Germinal center (tissue), 1 donor: ENCODE measurements at regions not wholly inside any gene's neighbourhood (a gene's known extent, or its start where the extent isn't known, plus 50 kb on each side); places are given as distances from the start of the nearest gene placed in this dataset.
"Not testable (repeated sequence)": the region's sequence is repeated elsewhere in the genome, so short reads cannot be mapped to it uniquely, and the experiment has no call there.

Experiments used
- DNase-seq: peaks from one replicate; pipeline ENCODE4 v3.0.0; 2012; ENCODE audit warnings: mixed read lengths, low spot score

DNA sequence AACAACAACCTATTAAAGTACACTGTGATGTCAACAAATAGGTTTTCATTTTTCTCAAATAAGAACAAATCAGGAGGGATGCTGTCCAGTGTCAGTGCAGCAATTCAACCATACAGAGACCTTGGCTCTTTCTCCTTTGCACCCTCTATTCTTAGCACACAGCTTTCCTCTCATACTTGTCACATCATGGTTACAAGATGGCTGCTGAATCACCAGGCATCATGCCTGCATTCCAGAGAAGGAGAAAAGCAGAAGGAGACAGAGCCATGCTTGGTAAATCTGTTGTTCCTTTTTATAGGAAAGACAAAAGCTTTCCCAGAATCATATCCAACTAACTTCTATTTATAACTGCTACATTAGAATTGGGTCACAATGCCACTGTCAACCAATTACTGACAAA lies 124.7 kb upstream of the VLDLR start:
- no peak for DNase-seq

DNA sequence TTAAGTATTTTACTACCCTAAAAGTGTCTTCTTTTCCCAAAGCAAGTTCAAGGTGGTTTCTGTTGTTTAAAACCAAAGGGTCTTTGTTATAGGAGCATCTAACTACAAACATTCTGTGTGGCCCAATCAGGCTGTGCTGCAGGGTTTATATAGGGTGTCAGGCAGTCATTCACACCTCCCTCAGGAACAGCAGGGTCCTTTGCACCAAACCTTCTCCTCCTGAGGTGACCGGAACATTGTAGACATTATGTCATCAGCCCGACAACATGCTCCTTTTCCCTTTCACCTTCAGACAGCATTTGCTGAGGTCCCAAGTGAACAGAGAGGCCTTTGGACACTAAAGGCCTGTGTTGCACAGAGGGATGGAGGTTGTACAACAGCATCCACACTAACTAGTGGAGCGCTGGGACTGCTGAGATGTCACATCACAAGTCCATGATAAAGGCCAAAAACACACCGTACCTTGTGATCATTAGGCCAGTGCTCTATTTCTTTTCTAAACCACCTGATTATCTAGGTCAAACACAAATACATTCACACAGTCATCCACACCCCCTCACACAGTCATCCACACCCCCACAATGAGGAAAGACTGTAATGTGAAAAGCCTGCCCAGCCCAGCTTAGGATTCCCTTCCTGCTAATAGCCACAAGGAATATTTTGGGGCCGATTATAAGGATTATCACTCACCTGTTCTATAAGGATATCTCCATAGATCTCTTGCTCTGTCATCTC lies 123.8 kb upstream of the VLDLR start:
- no peak for DNase-seq

DNA sequence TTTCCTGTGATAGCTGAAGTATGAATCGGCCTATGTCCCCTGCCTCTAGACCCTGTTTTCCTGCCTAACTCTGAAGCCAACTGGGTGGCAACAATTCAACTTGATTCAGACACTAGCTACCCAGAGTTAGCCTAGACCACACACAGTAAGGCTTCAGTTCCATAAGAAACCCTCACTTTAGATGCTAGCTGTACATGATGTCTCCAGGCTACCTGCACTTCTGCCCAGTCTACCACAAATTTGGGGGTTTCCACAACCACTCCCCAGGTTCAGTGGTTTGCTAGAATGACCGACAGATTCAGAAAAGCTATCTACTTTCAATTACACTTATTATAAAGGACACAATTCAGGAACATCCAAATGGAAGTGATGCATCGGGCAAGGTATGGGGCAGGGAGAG lies 119.4 kb upstream of the VLDLR start:
- DNase-seq: no peak

DNA sequence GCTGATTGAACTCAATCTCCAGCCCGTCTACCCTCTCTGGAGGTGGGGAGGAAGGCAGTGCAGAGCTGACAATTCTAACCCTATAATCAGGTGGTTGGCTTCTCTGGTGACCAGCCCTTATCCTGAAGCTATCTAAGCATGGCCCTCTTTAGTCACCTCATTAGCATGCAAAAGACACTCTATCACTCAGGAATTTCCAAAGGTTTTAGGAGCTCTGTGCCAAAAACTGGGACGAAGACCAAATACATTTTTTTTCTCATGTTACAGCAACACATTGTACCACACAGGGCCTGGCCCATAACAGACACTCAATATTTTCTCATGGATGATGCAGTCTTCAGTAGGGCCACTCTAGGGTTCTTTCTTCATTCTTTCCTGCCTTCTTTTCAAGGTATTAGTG lies 118.8 kb upstream of the VLDLR start:
- DNase-seq: no peak

DNA sequence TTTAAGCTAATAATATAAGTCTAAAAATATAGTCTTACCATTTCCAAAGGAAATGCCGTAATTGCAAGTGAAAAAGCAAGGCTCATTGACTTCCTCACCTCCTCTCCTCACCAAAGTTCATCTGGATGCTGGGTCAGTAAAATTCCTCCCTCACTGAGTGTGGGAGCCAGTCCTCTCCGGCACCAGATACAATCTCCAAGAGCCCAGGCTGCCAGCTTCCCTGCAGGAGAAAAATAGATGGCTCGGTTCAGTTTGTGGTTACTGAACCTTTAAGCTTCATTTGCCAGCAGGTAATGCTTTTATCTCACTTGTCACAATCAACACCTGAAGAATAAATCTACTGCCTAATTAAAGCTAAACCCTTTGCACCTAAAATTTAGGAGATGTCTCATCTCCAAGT lies 115.3 kb upstream of the VLDLR start:
- no peak for DNase-seq

DNA sequence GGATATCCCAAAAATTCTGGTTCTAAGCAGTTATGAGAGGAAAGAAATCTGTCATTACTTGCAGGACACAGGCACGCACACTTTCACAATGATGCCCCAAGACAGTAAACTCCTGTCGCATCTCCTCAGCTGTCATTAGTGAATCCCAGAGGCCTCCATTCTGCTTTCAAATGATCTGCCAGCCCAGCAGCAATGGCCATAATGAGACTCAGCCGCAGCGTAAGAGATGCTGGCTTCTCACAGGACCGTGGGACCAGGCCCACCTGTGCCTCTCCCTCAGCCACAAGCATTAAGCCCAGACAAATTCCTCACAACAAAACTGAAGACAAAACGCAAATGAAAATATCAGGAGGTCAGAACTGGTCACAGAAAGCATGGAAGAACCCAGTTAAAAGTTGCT lies 98.0 kb upstream of the VLDLR start:
- no peak for DNase-seq

DNA sequence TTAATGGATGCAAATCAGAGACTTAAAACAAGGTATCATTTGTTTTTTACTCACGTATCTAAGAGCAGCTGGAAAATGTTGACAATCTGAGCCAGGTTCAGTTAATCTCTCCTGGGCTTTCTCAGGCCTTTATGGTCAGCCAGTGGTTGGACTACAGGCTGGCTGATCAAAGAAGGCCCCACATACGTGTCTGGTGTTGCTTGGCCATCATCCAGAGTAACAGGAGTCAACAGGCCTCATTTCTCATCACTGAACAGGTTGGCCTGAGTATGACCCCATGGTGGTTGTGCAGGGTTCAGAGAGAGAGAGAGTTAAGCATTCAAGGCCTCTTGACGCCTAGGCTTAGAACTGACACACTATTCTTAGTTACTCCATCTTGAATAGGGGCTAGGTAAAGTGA lies 97.0 kb upstream of the VLDLR start:
- no peak for DNase-seq

DNA sequence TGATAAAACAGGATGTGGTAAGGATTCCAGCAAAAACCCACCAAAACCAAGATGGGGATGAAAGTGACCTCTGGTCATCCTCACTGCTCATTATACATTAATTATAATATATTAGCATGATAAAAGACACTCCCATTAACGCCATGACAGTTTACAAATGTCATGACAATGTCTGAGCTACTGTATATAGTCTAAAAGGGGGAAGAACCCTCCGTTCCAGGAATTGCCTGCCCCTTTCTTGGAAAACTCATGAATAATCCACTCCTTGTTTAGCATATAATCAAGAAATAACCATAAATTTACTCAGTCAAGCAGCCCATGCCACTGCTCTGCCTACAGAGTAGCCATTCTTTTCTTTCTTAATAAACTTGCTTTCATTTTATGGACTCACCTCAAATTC lies 96.4 kb upstream of the VLDLR start:
- DNase-seq: no peak

DNA sequence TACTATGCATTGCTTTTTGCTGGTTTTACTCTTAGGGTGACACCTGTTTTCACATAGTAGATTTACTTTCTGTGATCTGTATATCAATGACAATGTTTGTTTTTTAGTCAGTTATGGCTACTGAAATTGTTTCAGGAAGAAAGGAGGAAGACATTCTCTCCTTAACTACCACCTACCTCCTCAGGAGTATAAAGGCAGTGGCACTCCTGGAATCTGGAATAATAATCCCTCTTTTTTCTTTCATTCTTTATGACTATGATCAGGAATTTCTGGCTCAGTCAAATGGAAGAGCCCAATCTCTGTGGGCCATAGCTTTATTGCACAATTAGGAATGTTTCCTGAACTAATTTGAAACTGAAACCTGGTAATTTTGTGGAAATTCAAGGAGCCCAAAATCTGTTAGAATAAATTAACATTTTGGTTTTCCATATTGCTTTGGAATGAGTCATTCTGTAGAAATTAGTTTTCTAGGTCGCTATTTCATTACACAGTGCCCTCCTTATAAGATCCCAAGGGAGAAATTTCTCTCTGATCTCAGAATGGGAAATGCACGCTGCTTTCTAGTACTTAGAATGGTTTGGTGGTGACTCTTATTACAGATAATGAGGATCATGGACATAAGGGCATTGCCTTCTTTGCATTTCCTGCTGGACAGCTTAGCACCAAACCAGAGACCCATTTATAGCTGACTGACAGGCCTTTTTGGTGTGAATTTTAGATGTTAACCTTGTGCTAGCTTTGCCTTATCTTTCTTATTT lies 95.3 kb upstream of the VLDLR start:
- DNase-seq: no peak

DNA sequence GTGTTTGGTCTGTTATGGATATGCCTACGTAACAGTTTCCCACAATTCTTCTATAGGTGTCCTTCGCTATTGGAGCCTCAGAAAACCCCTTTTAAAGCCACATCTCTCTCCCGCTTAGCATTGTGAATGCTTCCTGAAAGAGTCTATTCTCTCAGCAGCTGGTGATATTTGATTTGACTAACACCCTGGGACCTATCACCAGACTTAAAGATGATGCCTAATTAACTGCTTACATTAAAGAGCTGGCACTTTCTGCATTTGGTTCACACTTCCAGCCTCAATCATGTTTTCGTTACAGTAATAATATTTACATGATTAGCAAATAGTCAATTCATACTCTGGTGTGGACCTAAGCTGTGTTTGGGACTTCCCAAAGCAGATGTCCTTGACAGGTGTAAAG lies 90.1 kb upstream of the VLDLR start:
- DNase-seq: no peak

DNA sequence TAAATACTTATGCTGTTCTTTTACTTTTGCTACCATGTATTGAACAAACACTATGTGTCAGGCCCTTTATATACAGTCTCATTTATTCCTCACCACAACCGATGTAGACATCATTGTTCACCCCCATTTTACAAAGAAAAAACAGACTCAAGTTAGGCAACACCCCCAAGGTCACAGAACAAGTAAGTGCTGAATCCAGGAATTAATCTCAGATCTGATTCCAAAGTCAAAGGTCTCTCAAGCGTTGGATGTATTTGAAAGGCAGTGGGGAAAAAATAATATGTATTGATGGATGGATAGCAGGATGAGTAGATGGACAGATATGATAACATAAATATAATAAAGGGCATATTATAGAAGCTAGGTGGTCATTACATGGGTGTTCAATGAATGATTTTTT lies 85.1 kb upstream of the VLDLR start:
- DNase-seq: no peak

DNA sequence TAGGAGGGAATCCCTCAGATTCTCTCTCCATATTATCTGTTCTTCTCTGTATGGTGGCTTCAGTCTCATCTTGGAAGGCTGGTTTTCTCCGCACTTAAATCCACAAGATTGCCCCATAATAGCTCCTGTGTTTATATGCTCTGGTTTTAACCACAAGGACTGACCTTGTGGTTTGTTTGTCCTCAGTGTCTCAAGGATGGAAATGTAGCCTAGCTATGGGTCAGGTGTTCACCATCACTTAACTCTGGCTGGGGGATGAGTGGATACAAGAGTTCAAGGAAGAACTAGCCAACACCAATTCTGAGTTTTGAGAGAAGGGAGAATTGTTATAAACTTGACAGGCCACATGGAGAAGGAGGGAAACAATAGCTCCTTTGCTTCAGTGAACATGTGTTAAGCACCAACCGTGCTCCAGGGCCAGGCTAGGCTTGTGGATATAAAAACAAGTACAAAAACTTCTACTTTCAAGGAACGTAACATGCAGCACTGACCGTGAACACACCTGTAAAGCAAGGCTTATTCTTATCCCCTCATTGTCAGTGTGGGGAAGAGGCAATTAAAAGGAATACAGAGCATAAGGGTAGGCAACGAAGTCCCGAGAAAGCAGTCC lies 75.6 kb upstream of the VLDLR start:
- no peak for DNase-seq

DNA sequence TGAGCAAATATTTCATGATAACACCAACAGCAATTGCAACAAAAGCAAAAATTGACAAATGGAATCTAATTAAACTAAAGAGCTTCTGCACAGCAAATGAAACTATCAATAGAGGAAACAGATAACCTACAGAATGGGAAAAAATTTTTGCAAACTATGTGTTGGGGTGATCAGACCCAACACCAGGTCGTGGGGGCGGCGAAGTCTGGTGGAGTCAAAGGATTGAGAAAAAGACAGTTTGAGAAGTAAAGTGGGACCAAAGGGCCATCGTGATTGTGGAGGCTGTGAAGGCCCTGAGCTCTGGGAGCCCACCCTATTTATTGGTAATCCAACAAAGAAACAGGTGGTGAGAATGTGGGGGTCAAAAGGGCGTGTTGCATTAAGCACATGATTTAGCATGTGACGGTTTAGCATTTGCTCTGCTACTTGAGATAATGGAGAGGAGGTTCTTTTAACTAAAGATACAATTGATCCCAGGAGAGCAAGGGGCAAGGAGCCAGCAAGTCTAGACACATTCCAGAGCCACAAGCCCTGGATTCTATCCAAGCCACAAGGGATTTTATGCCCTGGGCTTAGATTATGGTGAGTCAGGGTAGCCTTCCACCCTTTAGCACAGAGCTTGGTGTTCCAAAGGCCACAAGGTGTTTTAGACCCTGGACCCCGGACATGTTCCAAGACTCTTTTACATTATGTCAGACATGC lies 65.5 kb upstream of the VLDLR start:
- not testable (repeated sequence) for DNase-seq

DNA sequence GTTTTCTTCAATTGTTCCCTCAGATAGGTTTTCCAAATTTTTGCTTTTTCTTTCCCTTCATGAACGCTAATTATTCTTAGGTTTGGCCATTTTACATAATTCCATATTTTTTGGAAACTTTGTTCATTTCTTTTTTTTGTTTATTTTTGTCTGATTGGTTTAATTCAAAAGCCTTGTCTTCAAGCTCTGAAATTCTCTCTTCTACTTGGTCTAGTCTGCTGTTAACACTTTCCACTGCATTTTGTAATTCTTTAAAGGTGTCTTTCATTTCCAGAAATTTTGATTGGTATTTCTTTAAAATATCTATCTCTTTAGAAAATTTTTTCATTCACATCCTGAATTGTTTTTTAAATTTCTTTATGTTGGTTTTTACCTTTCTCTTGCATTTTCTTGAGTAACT lies 63.9 kb upstream of the VLDLR start:
- no peak for DNase-seq

DNA sequence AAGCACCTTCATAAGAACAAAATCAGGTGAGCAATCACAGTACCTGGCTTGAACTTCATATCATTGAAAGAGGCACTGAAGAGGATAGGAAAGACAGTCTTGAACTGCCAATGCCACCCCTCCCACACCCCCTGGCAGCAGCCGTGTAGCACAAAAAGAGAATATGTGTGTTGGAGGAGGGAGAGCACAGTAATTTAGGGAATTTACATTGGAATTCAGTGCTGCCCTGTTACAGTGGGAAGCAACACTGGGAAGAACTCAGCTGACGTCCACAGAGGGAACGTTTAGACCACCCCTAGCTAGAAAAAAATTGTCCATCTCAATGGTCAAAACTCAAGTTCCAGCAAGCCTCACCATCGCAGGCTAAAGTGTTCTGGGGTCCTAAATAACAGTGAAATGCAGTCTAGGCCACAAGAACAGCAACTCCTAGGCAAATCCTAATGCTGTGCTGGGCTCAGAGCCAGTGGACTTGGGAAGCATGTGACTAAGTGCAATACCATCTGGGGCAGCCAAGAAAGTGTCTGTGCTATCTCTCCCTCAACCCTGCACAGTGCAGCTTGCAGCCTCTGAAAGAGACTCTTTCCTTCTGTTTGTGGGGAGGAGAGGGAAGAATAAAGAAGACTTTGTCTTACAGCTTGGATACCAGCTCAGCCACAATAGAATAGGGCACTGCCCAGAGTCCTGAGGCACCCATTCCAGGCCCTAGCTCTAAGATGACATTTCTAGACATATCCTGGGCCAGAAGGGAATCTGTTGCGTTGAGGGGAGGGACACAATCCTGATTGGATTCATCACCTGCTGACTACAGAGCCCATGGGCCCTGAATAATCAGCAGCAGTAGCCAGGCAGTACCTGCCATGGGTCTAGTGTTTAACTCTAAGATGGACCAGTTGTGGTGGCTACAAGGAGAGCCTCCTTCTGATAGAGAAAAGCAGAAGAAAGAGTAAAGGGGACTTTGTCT lies 62.1 kb upstream of the VLDLR start:
- DNase-seq: no peak

DNA sequence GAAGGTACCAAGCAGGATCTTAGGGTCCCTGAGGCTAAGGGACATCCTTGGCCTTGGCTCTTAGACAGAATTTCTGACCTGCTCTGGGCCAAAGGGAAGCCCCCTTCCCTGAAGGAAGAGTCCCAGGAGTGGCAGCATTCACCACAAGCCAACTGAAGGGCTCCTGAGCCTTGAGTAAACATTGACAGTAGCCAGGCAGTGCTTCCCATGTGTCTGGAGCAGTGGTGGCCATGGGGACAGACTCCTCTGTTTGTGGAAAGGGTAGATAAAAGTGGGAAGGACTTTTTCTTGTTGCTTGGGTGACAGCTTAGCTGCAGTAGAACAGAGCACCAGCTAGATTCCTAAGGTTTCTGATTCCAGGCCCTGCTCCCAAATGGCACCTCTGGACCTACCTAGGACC lies 61.4 kb upstream of the VLDLR start:
- no peak for DNase-seq

DNA sequence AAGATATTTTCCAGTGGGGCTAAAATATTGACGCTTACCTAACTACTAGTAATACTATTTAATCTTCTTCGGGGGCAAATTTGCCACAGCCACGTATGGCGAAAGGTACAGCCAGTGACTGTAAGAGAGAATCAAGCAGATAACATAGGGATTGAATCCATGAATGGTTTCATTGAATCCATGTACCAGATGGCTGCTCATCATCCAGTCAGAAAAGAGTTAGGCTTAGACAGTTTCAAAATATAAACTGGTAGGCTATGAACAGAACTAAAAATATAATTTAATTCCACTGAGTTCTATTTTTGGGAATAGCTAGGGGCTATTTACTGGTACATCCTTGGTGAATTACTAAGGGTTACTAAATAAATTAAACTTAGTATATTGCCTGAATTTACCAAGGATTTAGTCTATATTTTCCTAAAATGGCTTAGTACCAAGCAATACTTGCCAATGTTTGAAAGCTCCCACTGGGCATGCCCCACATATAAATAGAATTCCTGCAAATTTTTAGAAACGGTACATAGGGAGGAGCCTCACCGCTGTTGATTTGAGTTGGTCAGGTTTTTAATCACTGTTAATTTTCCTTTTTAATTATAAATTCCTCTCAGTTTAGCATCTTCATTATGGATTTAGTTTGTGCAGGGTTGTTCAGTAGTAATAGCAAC lies 55.8 kb upstream of the VLDLR start:
- no peak for DNase-seq

DNA sequence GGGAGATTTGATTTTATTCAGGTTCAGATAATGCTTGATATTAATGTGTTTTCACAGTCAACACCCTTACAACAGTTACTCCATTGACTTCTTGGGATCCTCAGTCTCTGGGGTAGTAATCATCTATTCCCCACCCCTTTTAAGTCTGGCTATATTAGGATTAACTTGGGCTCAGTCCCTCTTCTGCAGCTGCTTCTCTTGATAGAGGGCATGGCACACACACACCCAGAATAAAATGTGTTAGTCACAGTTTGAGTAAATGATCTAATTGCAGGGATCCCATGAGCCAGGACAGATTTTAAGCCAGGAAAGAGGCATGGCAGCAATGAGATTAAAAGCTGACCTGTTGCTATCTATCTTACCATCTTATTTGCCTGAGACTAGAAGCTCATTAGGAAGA lies 53.7 kb upstream of the VLDLR start:
- DNase-seq: no peak

DNA sequence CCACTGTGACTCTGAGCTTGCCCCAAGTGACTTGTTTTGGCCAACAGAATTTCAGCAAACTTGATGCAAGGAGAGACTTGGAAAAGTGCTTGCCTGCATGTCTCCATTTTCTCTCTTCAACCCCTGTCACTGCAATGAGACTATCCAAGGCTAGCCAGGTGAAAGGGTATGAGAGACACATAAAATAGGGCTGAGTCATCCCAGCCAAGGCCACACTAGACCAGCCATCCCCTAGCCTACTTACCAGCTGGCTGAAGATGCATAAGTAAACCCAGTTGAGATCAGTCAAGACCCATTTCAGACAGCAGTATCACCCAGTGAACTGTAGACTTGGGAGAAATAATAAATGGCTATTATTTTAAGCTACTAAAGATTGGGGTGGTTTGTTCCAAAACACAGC lies 52.9 kb upstream of the VLDLR start:
- no peak for DNase-seq

DNA sequence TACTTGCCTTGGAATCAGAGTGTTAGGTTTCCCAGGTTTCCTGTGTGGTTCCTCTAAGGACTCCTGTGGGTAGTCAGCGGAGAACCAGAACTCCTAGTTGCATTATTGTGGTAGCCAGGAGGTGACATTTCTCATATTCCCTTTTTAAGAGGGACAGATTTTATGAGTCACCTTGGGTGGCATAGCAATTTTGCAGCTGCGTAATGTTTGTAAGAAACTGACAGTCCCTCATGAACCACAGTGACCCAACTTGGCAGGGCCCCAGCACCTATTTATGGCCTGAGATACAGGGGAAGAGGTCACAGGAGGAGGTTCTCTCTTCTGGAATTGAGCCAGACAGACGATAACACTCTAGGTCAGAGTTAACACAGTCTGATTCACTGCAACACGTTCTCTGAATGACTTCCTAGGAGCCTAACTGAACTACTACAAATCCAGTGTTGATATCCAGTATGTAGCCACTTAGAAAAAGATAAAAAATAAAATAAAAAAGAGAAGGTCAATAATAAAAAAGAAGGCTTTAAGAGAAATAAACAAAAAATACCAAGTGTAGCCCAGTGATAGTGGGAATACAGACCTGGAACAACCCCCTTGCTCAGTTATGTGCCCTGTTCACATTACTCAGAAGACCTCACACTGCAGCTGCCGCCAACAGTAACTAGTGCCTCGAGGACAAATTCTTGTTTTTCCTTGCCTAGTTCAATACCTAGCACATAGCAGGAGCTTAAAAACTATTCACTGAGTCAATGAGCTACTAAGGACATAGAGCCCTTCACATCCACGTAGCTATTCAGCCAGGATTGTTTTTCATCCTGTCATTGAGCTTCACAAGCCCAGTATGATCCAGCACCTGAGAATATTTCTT lies 50.7 kb upstream of the VLDLR start:
- DNase-seq: no peak
